HG03354 (cell line): ENCODE measurements at regions not wholly inside any gene's neighbourhood (a gene's known extent, or its start where the extent isn't known, plus 50 kb on each side); places are given as distances from the start of the nearest gene placed in this dataset.
"Not testable (repeated sequence)": the region's sequence is repeated elsewhere in the genome, so short reads cannot be mapped to it uniquely, and the experiment has no call there.

Experiments
- ATAC-seq: cut with Tn5 transposase; IDR thresholded peaks from one replicate; pipeline ENCODE4 v1.9.1; 2021; ENCODE audit warnings: mild to moderate bottlenecking; ENCODE audit not compliant: unreplicated experiment, poor library complexity, severe bottlenecking

DNA sequence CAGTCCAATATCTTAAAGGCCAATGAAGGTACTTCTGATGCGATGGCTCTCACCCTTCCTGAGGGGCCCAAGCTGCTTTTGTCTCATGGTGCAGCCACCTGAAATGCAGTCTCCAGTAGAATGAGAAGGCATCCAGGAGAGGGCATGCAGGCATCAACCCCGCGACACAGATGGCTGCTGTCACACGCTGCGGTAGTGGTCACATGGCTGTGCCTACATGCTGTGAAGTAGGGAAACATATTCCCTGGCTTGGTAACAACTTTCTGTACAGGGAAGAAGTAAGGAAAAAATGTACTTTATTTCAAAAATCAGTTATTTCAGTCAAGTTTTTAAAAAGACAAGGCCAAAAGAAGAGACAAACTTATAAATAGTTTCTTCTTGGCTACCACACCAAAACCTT, 139.9 kb downstream of the TRIML1 start:
- no peak for ATAC-seq

DNA sequence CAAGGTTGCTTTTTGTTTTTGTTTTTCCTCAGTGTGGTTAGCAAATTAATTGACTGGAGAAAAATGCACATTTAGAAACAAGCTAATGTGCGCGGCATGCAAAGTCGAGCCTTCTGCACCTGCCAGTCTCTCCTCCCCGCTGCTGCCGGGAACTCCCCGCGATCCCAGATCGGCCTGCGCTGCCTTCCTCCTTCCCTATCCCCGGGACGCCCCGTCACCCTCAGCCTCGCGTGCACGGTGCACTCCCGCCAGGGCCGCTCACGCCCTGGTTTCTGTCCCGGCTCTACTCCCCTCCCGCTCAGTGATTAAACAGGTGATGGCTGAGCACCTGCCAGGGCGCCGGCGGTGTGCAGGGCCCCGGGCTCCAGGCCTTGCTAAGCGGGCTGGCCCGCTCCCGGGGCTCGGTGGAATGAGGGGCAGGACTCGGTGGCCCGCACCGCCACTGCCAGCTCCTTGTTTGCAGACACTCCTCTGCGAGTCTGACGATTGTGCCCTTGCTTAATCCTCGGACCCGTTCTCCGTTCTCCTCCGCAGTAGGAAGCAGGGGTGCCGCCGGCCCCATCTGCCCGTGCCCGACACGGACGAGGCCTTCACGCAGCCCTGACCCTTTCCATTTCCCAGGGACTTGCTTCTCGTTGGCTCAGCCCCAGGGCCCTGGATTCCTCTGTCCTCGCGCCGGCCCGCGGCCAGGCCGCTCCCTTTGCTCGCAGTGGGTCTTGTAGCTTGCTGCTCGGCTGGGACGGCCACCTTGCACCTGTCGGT, 143.4 kb downstream of the TRIML1 start:
- ATAC-seq, result no peak

DNA sequence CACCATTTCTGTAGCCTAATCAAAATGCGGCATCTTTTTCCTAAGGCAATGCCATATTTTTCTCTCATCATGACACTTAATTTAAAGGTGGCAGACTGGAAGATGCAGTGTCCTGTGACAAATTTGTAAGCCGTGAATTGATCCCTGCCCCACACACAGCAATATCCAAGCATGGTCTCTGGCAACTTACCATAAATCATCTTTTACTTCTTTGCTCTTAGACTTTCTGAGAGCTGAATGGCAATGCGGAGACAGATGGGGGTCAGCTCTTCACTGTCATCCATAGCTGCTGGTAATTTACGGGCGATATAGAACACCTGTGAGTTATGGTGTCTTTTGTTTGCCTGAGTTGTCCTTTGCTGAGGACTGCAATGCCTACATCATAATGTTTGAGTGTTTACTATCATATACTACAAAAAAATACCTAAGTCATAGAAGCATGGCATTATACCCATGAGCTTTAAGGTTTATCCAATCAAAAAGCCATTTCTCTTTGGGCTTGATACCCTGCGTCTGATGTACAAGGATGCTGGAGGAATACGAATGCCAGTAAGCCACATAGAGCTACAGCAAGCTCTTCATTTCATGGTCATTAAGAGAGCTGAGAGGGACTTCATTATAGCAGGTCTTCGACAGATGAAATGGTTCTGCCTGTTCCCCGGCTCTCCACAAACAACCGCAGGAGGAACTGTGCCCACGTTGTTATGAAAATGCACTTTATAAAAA, 148.1 kb downstream of the TRIML1 start:
- no peak for ATAC-seq

DNA sequence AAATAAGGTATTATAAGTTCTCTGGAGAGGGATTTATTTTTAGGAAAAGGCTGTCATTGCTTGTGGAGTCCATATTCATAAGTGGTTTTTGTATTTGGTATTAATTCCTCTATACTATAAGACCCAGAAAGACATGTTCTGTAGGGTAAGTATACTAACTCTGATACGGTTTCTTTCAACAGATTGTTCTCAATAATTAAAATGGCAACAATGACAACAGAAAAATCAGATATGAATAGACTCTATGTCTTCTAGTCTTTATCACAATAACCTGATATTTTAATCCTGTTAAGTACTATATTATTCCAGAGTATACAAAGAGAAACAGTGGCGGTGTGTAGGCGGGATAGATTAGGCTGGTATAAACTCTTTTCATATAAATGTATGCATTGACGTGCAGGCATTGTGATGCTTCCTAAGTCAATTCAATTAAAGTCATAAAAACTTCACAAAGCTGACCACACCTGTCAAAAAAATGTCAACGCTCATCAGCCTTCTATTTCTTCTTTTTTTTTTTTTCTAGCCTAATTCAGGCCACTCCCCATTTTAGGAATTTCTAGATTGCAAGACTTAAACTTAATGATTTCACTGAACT, 150.4 kb downstream of the TRIML1 start:
- no peak for ATAC-seq

DNA sequence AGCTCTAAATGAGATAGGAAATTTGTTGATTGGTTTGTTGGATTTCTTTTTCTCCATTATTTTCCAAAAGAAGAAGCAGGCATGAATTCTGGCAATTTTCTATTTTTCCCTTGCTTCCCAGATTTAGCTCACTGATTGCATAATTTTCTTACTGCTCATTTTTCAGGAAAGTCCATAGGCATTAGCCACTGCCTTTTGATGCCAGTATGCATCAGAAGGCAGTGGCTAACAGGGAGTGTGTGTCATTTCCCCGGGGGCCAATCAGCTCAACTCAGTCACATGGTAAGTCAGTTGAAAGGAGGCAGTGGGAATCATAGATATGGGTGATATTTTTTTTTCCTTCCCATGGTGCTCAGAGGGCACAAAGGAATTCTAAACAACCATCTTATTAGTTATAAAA, 156.7 kb downstream of the TRIML1 start:
- ATAC-seq, result no peak

DNA sequence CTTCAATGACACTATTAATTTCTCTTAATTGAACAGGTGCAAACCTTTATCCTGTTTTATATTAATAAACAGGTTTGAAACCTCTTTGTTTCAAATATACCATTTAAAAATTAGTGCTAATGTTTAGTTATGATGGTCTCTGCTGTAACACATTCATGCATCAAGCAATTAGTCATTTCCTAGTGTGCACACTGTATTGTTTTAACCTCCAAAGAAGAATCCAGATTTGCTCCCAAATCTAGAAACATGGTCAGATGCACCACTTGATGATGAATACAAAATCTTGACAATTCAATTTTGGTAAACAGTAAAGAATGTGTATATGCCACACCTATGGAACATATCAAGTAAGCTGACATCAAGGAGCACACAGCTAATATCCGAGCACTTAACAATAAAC, 157.1 kb downstream of the TRIML1 start:
- no peak for ATAC-seq

DNA sequence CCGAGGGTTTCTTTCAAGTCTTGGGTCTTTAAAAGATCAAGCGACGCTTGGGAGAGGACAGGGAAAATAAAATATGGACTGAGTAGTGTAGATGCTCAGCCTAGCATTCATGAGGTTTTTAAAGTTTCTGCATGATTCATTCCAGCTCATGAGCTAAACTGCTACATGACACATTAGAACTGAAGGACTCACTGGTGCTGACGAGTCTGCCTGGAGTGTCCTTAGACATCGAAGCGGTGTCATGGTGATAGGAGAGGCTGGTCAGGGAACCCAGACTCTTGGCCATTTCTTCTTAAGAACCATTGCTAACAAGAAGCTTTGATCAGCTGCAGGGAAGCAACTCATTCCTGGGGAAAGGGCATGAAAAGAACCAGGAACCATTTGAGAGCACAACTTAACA, 158.6 kb downstream of the TRIML1 start:
- ATAC-seq, result no peak

DNA sequence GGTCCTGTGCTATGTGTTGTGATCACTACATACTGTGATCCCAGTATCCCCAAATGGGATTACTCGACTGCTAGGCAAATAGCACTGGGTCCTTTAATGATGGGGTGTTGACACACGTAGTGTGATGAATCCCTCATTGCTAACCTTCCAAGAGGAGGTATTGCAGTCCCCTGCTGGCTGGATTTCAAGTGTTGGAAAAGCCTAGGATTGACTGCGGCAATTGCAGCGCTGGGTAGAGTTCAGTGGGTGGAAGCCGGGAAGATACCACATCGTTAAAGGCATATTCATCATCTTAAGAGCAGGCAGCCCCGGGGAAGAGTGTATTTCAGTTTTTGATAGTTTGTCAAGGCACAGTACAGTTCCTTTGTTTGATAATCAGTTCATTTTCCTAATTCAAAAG, 159.9 kb downstream of the TRIML1 start:
- ATAC-seq, result no peak

DNA sequence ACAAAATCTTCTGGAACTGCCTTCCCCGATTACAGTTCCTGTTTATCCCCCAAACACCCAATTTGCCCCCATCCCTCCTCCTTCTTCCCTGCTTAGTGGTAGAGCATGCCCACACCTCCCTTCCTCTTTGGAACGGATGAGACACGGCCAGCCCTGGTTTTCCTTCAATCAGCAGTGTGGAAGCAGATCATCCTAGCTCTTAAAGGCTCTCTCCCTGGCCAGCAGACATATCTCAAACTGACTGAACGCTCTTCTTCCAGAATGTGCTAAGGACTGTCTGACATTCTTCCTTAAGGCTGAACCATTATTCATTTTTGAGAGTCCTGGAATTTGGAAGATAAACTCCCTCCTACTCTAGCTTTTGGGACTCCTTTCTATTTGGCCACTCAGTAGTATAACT, 161.1 kb downstream of the TRIML1 start:
- ATAC-seq, result no peak

DNA sequence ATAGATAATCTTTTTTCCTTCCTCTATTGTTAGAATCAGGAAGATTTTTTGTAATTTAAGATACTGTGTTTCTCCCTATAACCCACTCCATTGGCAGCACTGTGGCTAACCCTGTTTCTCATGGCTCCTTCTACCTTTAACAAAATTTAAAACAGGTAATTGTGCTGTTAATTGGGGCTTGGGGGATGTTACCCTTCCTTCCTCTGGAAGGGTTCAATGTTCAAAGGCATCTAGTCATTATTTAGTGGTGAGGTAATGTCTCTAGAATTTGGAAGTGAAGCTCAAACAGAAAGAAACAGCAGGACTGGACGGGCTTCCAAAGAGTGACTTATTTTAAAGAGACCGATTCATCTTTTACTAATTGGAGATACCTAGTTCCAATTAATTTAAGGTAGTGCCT, 166.4 kb downstream of the TRIML1 start:
- no peak for ATAC-seq

DNA sequence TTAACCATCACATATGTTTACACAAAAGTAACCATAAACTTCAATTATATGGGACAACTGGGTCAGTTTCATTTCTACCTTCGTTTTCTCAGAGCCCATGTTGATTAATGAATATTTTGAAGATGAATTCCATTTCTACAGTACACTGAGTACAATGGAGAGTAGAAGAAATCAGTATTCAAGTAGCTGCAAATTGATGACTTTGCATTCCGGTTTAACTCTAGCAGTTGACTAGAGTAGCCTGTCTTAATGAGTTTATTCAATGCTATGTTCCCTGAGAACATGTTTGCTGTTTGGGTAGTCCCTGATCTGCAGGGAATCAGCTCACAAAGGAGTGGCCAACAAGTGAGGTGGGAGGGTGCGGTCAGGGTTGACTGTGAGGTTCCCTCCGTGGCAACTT, 168.3 kb downstream of the TRIML1 start:
- ATAC-seq, result no peak

DNA sequence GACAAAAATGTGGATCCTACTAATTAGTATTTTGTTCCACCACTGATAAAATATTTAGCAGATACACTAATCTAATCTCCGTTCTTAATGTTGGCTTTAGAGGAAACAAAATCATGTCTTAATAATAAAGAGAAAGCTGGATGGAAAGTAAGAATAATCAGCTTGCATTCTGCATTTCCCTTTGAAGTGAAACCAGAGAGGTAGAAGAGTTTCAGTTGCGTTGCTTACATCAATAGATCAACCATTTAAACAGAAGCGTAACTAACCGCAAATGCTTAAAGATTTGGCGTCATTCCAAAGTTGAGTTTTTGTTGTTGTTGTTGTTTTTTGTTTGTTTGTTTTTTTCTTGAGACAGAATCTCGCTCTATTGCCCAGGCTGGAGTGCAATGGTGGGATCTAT, 168.9 kb downstream of the TRIML1 start:
- no peak for ATAC-seq

DNA sequence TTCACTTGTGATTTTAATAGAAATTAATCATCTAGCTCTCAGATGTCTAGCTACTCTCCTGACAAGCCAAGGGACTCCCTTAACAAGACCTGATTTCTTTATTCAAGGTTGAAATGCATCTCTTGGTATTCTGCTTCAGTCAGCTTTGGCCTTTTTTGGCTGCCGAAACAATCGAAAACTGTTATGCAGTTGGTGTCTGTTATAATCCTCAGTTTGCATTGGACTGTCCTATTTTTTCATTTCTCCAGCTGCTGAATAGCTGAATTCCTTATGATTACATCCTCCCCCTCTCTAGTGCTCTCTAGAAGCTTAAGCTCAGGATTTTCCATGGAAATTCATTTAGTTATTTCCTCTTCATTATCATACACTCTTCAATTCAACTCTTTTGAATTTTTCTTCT, 177.2 kb downstream of the TRIML1 start:
- no peak for ATAC-seq

DNA sequence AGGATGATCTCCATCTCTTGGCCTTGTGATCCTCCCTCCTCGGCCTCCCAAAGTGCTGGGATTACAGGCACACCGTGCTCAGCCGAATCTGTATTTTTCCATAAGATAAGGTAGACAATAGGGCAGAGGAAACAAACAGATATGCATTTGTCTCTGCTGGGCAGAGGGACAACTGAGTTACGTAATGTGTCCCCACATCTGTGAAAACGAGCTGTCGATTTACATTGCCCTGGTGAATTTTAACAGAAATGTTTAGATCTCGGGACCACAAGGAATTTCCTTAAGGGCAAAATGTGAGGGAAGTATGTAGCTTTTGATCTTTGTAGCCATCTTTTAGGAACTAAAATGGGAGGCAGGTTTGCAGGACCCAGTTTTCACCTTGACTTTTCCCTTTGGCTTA, 189.7 kb downstream of the TRIML1 start:
- ATAC-seq, result no peak

DNA sequence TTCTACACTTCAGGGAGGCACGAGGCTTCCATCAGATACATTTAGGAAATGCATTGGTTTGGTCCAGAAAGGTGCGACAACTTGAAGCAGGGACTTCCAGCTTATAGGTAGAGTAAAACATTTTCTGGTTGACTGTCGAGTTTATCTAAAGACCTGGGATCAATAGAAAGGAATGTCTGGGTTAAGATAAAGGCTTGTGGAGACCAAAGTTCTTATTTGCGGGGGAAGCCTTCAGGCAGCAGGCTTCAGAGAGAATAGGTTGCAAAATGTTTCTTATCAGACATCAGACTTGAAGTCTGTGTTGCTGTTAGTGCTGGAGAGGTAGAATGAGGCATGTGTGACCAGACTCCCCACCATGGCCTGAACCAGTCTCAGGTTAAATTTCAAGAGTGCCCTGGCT, 190.3 kb downstream of the TRIML1 start:
- ATAC-seq, result no peak

DNA sequence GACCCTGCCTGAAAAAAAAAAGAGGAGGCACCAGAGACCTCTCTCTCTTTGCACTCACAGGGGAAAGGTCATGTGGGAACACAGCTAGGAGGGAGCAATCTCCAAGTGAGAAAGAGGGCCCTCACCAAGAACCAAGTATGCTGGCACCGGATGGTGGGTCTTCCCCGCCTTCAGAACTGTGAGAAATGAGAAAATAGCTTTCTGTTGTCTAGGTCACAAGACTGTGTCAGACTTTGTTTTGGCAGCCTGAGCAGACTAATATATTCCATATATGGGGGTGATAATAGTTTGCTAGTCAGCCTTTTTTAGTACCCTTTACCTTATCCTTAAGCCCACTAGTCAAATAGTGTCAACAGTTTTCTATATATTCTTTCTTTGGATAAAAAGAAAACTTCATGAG, 193.0 kb downstream of the TRIML1 start:
- ATAC-seq, result no peak

DNA sequence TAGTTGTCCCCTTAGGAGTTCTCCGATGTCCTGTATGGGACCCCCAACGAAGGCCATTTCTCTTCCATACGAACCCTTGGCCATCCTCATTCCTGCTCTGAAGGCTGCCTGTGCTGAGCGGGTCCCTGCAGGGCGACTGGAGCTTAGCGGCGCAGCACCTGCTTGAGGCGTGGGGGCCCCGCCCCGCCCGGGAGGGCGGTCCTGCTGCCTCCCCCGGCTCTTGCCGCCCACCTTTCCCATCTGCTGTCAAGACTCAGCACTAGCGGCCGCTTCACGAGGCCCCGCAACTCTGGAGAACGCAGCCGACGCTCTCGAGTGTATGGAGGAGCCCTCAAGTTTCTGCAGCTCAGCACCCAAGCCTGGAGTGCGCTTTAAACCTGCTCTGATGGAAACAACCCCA, 197.7 kb downstream of the TRIML1 start:
- no peak for ATAC-seq

DNA sequence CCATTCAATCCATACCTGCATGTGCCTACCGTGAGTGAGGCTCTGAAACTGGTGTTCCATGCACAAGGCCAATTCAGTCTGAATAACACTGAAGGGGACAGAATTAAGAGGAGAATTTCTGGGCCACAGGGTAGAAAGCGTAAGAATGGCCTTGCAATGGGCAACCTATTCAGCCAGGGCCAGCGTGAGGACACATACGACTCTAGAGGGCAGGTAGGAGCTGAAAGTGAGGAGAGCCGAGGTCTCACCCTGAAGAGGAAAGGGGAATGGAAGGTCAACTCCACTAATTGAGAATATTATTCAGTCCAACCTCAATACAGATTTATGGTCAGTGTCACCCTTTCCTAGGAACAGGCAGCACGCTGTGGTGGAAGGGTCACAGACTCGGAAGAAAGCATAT, 202.2 kb downstream of the TRIML1 start:
- no peak for ATAC-seq

DNA sequence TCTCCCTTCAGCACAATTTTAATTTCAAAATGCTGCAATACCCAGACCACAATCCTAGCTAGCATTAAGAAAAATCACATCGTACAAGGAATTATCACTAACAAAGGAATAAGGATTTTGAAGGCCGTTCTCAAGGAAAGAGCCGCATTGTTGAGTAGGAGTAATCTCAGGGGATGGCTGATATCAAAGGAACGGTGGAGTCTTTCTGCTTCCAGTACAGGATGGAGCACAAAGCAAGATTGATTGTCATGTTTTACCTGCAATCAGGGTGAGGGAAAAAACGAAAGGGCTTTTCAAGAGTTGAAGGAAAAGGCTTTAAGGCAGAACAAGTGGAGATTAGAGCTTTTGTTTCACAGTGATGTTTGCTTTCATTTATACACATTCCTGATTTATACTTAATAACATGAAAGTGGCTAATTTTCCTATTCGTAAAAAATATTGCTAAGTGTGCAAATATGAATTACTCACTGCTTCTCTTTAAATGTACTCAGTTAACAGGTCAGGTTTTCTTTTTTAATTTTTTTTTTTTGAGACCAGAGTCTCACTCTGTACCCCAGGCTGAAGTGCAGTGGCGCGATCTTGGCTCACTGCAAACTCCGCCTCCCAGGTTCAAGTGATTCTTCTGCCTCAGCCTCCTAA, 207.0 kb downstream of the TRIML1 start:
- no peak for ATAC-seq

DNA sequence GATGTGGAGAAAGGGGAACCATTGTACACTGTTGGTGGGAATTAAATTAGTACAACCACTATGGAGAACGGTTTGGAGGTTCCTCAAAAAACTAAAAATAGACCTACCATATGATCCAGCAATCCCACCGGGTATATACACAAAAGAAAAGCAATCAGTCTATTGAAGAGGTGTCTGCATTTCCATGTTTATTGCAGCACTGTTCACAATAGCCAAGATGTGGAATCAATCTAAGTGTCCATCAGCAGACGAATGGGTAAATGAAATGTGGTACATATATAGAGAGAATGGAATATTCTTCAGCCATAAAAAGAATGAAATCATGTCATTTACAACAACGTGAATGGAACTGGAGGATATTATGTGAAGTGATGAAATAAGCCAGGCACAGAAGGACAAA, 208.1 kb downstream of the TRIML1 start:
- ATAC-seq, result no peak

DNA sequence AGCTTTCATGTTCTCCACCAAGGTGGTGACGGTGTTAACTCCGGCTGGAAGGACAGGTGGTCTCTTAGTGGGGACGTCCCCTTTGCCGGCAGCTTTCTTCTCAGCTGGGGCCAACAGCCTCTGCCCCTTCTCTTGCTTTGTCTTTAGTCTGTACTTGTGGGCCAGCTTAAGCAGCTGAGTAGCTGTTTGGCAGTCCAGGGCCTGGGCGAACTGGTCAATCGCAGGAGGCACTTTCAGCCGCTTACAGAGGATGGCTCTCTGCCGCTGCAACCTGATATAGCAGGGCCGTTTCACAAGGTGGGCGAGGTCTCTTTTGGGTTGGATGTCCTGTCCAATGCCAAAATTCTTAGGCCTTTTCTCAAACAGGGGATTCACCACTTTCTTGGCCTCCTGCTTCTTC, 210.3 kb downstream of the TRIML1 start:
- not testable (repeated sequence) for ATAC-seq
